Hindlimb muscle (tissue), 1 donor: ENCODE measurements at regions not wholly inside any gene's neighbourhood (a gene's known extent, or its start where the extent isn't known, plus 50 kb on each side); places are given as distances from the start of the nearest gene placed in this dataset.

Source experiments
- DNase-seq: peaks from one replicate; pipeline ENCODE4 v3.0.0-alpha.2; 2013

DNA sequence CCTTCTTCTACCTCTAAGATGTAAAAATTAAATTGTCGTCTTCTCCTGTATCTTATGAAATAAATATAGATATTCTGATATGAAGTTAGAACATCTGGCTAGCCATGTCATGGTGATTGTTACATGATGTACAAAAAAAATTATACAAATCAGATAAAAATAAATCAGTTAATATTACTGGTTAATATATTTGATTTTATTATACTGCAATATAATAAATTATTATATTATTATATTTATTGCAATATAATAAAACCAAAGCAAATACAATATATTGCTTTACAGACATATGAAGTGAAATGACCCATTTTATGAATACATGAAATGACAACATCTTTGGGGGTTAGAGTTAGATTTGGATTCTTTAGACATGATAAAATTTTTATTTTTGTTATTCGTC lies 72.3 kb upstream of the NAALADL2 start:
- DNase-seq: no peak

DNA sequence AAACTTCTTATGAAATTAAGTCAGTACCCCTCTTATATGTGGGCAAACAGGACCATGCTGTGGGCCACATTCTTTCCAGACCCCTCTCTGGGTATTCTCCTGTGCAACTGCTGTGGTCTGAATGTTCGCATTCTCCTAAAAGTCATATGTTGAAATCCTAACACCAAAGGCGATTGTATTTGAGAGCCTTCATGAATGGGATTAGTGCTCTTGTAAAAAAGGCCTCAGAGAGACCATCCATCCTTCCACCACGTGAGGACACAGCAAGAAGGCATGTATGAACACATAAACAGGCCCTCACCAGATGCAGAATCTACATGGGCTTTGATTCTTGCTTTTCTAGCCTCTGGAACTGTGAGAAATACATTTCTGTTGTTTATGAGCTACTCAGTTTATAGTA lies 68.0 kb upstream of the NAALADL2 start:
- DNase-seq: no peak

DNA sequence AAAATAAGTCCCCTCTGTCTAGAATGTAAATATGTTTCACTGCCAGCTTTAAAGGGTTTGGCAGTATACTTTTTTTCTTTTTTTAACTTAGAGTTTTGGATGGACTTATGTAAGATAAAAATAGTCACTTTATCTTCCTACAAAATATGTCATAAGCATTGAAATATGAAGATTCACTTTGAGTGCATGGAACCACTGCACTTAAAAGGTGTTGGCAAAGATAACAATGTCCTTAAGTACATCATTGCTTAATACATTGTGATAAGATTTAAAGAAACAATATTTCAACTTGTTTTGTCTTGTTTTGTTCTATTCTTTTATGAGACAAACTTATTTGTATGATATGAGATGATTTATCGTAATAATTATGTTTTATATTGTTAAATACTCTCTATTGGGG lies 66.3 kb upstream of the NAALADL2 start:
- peak; percentile 3 for DNase-seq
